HG03378 (cell line): ENCODE measurements at regions not wholly inside any gene's neighbourhood (a gene's known extent, or its start where the extent isn't known, plus 50 kb on each side); places are given as distances from the start of the nearest gene placed in this dataset.

Experiments
- ATAC-seq: cut with Tn5 transposase; IDR thresholded peaks from one replicate; pipeline ENCODE4 v1.9.1; 2021; ENCODE audit warnings: mild to moderate bottlenecking, moderate library complexity; ENCODE audit not compliant: unreplicated experiment

- ATAC-seq, result no peak
These were observed 85.3 kb upstream of the HIVEP1 start for GRCh38 chr6:11926594-11927407.

- ATAC-seq, result no peak
These were observed 86.3 kb upstream of the HIVEP1 start for GRCh38 chr6:11925805-11926204.

- no peak for ATAC-seq
These were observed 88.5 kb upstream of the HIVEP1 start for GRCh38 chr6:11923621-11924020.

- no peak for ATAC-seq
These were observed 89.2 kb upstream of the HIVEP1 start for GRCh38 chr6:11922901-11923300.

- ATAC-seq, result no peak
These were observed 90.4 kb upstream of the HIVEP1 start for GRCh38 chr6:11921751-11922150.

- ATAC-seq, result no peak
These were observed 91.1 kb upstream of the HIVEP1 start for GRCh38 chr6:11921017-11921438.

- no peak for ATAC-seq
These were observed 91.5 kb upstream of the HIVEP1 start for GRCh38 chr6:11920566-11920965.

GRCh38 chr6:11919771-11920440 lies 92.2 kb upstream of the HIVEP1 start:
- no peak for ATAC-seq

- ATAC-seq, result no peak
These were observed 93.1 kb upstream of the HIVEP1 start for GRCh38 chr6:11918739-11919605.

- no peak for ATAC-seq
These were observed 94.0 kb upstream of the HIVEP1 start for GRCh38 chr6:11917951-11918738.

GRCh38 chr6:11912420-11912819 lies 99.7 kb upstream of the HIVEP1 start:
- ATAC-seq, result no peak

- ATAC-seq, result no peak
These were observed 100.6 kb upstream of the HIVEP1 start for GRCh38 chr6:11911538-11911937.

- ATAC-seq, result no peak
These were observed 102.4 kb upstream of the HIVEP1 start for GRCh38 chr6:11909696-11910132.

- ATAC-seq, result no peak
These were observed 103.5 kb upstream of the HIVEP1 start for GRCh38 chr6:11908436-11909105.

- no peak for ATAC-seq
These were observed 108.5 kb upstream of the HIVEP1 start for GRCh38 chr6:11903645-11904044.

- ATAC-seq, result no peak
These were observed 109.6 kb upstream of the HIVEP1 start for GRCh38 chr6:11902527-11902926.

- no peak for ATAC-seq
These were observed 111.2 kb upstream of the HIVEP1 start for GRCh38 chr6:11900662-11901598.

- no peak for ATAC-seq
These were observed 112.5 kb upstream of the HIVEP1 start for GRCh38 chr6:11899645-11900044.

- no peak for ATAC-seq
These were observed 115.6 kb upstream of the ADTRP start for GRCh38 chr6:11894212-11894611.
